ENCODE measurements at regions not wholly inside any gene's neighbourhood (a gene's known extent, or its start where the extent isn't known, plus 50 kb on each side); places are given as distances from the start of the nearest gene placed in this dataset.

- peak; percentile 48 for DNase-seq
- no peak overlapping the region for H4K8ac ChIP-seq (ENCODE audit: low read length)
Observed at GRCh38 chr1:55673416-55673815, 458.3 kb upstream of the USP24 start.

DNA sequence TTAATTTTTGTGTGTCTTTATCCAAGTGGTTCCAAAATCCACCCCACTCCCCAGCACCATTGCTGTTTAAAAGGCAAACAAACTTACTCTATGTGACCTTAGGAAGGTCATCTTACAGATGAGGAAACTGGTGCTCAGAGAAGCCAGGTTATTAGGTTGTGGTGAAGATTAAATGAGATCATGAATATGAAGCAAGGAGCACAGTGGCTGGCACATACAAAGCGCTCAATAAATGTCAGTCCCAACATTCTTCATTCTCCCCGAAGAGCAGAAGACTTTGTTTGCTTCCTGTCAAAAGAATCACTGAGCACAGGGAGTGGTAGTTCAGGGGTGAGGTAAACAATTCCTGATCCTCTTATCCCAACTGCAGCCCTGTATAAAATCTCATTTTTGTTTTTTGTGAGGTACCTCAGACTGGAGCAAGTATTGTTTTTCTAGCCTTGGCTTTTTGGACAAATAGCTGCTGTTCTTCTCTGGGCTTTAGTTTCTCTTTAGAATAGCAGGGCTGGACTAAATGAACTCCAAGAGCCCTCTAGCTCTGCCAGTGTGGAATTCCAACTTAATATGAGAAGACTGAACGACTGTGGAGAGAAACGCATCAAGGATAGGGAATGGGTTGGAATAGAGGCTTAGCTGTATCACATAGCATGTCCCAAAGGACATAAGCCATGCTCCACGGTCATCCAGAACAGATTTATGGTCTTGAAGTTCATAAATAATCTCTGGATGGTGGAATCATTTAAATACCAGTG lies 455.3 kb upstream of the USP24 start:
- Histone ChIP-seq H2AK5ac (ENCODE audit: low read length, severe bottlenecking) (no peak overlapping the region), H4K91ac (ENCODE audit: low read length) (no peak overlapping the region), H3K79me1 (replicated peaks; ENCODE audit: low read length, poor library complexity, severe bottlenecking) (no peaks in the 10 kb centered on the region), H3K9ac (ENCODE audit: low read length) (peak overlapping the region; percentile 72), H3K23ac (ENCODE audit: low read length in 2 of 2) (no peak overlapping the region), H3K9me3 (ENCODE audit: control insufficient read depth, low read length) (no peaks in the 10 kb centered on the region), H2BK120ac (ENCODE audit: low read depth, low read length) (no peak overlapping the region), H2BK12ac (ENCODE audit: low read length in 2 of 2) (no peak overlapping the region), H3K27me3 (ENCODE audit: control insufficient read depth in 1 of 2, insufficient read depth in 1 of 2, low read length in 2 of 2) (no peaks in the 10 kb centered on the region), H3K4me1 (ENCODE audit: control insufficient read depth, insufficient read depth, low read depth, low read length) (no peaks in the 10 kb centered on the region), H3K14ac (ENCODE audit: low read length in 2 of 2) (no peak overlapping the region), H3K36me3 (ENCODE audit: control insufficient read depth in 1 of 2, insufficient read depth in 2 of 2, low read depth in 1 of 2, low read length in 2 of 2) (no peaks in the 10 kb centered on the region), H2BK15ac (ENCODE audit: low read depth, poor library complexity, severe bottlenecking) (no peak overlapping the region), H3K18ac (ENCODE audit: low read depth in 1 of 2, low read length in 2 of 2) (no peak overlapping the region), H4K8ac (ENCODE audit: low read length) (no peak overlapping the region), H3K4me3 (ENCODE audit: insufficient read depth in 1 of 2, low read depth in 1 of 2, low read length in 2 of 2) (peak overlapping the region in 1 of 2 experiments; percentile 22), H2AFZ (ENCODE audit: low read depth, low read length) (no peak overlapping the region), H3K4me2 (ENCODE audit: low read length, poor library complexity, severe bottlenecking) (no peak overlapping the region), H3K27ac (ENCODE audit: low read length, poor library complexity, severe bottlenecking) (no peak overlapping the region), H3K4ac (ENCODE audit: low read depth in 1 of 2, low read length in 2 of 2) (no peak overlapping the region), H2BK5ac (ENCODE audit: low read depth, low read length, poor library complexity, severe bottlenecking) (no peak overlapping the region)
- peak; percentile 42 for DNase-seq
- 50% methylated on average over 4 of the region's 5 CpGs for WGBS

More at GRCh38 chr1:55673416-55673815, 458.3 kb upstream of the USP24 start:
- peak overlapping the region in 1 of 2 experiments; percentile 40 for H2BK12ac ChIP-seq (ENCODE audit: low read length in 2 of 2)
- 25% methylated on average over 1 of the region's 1 CpG for WGBS
- no peaks in the 10 kb centered on the region for H3K27me3 ChIP-seq (ENCODE audit: control insufficient read depth in 1 of 2, insufficient read depth in 1 of 2, low read length in 2 of 2)
- H2AK5ac ChIP-seq (ENCODE audit: low read length, severe bottlenecking) = no peak overlapping the region
- H3K9me3 ChIP-seq (ENCODE audit: control insufficient read depth, low read length) = peaks cover 3% of the 10 kb centered on the region
- no peaks in the 10 kb centered on the region for H3K4me1 ChIP-seq (ENCODE audit: control insufficient read depth, insufficient read depth, low read depth, low read length)
- H3K36me3 ChIP-seq (ENCODE audit: control insufficient read depth in 1 of 2, insufficient read depth in 2 of 2, low read depth in 1 of 2, low read length in 2 of 2) = no peaks in the 10 kb centered on the region
- H4K91ac ChIP-seq (ENCODE audit: low read length) = no peak overlapping the region
- H3K79me1 ChIP-seq (replicated peaks; ENCODE audit: low read length, poor library complexity, severe bottlenecking) = no peaks in the 10 kb centered on the region
- no peak overlapping the region for H3K23ac ChIP-seq (ENCODE audit: low read length in 2 of 2)
- no peak overlapping the region for H3K4me2 ChIP-seq (ENCODE audit: low read length, poor library complexity, severe bottlenecking)
- H3K18ac ChIP-seq (ENCODE audit: low read depth in 1 of 2, low read length in 2 of 2) = no peak overlapping the region
- H3K14ac ChIP-seq (ENCODE audit: low read length in 2 of 2) = no peak overlapping the region
- no peak overlapping the region for H2BK15ac ChIP-seq (ENCODE audit: low read depth, poor library complexity, severe bottlenecking)
- H2BK5ac ChIP-seq (ENCODE audit: low read depth, low read length, poor library complexity, severe bottlenecking) = no peak overlapping the region
- H3K27ac ChIP-seq (ENCODE audit: low read length, poor library complexity, severe bottlenecking) = no peak overlapping the region
- no peak overlapping the region for H2BK120ac ChIP-seq (ENCODE audit: low read depth, low read length)
- no peak overlapping the region for H2AFZ ChIP-seq (ENCODE audit: low read depth, low read length)
- H3K4ac ChIP-seq (ENCODE audit: low read depth in 1 of 2, low read length in 2 of 2) = peak overlapping the region in 1 of 2 experiments; percentile 8
- no peak overlapping the region for H3K4me3 ChIP-seq (ENCODE audit: insufficient read depth in 1 of 2, low read depth in 1 of 2, low read length in 2 of 2)
- H3K9ac ChIP-seq (ENCODE audit: low read length) = no peak overlapping the region

GRCh38 chr1:55669293-55669692 lies 454.1 kb upstream of the USP24 start:
- Histone ChIP-seq H3K4me3 (ENCODE audit: insufficient read depth in 1 of 2, low read depth in 1 of 2, low read length in 2 of 2) (no peak overlapping the region), H2BK12ac (ENCODE audit: low read length in 2 of 2) (no peak overlapping the region), H3K79me1 (replicated peaks; ENCODE audit: low read length, poor library complexity, severe bottlenecking) (no peaks in the 10 kb centered on the region), H3K4me1 (ENCODE audit: control insufficient read depth, insufficient read depth, low read depth, low read length) (no peaks in the 10 kb centered on the region), H2AK5ac (ENCODE audit: low read length, severe bottlenecking) (no peak overlapping the region), H3K36me3 (ENCODE audit: control insufficient read depth in 1 of 2, insufficient read depth in 2 of 2, low read depth in 1 of 2, low read length in 2 of 2) (no peaks in the 10 kb centered on the region), H3K27ac (ENCODE audit: low read length, poor library complexity, severe bottlenecking) (no peak overlapping the region), H3K18ac (ENCODE audit: low read depth in 1 of 2, low read length in 2 of 2) (no peak overlapping the region), H4K91ac (ENCODE audit: low read length) (no peak overlapping the region), H3K14ac (ENCODE audit: low read length in 2 of 2) (no peak overlapping the region), H3K9ac (ENCODE audit: low read length) (peak overlapping the region; percentile 72), H3K9me3 (ENCODE audit: control insufficient read depth, low read length) (no peaks in the 10 kb centered on the region), H2BK5ac (ENCODE audit: low read depth, low read length, poor library complexity, severe bottlenecking) (no peak overlapping the region), H4K8ac (ENCODE audit: low read length) (no peak overlapping the region), H3K27me3 (ENCODE audit: control insufficient read depth in 1 of 2, insufficient read depth in 1 of 2, low read length in 2 of 2) (no peaks in the 10 kb centered on the region), H2AFZ (ENCODE audit: low read depth, low read length) (no peak overlapping the region), H2BK15ac (ENCODE audit: low read depth, poor library complexity, severe bottlenecking) (no peak overlapping the region), H2BK120ac (ENCODE audit: low read depth, low read length) (no peak overlapping the region), H3K4me2 (ENCODE audit: low read length, poor library complexity, severe bottlenecking) (no peak overlapping the region), H3K23ac (ENCODE audit: low read length in 2 of 2) (no peak overlapping the region), H3K4ac (ENCODE audit: low read depth in 1 of 2, low read length in 2 of 2) (no peak overlapping the region)
- 67% methylated on average over 3 of the region's 3 CpGs for WGBS
- peak; percentile 30 for DNase-seq

DNA sequence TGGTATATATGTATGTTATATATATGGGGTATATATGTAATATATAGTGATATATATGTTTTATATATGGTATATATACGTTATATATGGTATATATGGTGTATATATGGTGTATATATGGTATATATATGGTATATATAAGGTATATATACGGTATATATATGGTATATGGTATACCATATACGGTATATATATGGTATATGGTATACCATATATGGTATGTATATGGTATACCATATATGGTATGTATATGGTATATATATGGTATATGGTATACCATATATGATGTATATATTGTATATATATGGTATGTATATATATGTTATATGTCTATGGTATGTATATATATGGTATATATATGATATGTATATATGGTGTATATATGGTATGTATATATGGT lies 447.7 kb upstream of the USP24 start:
- H3K4ac ChIP-seq (ENCODE audit: low read depth in 1 of 2, low read length in 2 of 2) = no peak overlapping the region
- no peak overlapping the region for H3K18ac ChIP-seq (ENCODE audit: low read depth in 1 of 2, low read length in 2 of 2)
- no peak overlapping the region for H2BK120ac ChIP-seq (ENCODE audit: low read depth, low read length)
- H2BK15ac ChIP-seq (ENCODE audit: low read depth, poor library complexity, severe bottlenecking) = no peak overlapping the region
- no peak overlapping the region for H2AFZ ChIP-seq (ENCODE audit: low read depth, low read length)
- H3K27ac ChIP-seq (ENCODE audit: low read length, poor library complexity, severe bottlenecking) = no peak overlapping the region
- H4K91ac ChIP-seq (ENCODE audit: low read length) = no peak overlapping the region
- H2BK12ac ChIP-seq (ENCODE audit: low read length in 2 of 2) = no peak overlapping the region
- H3K9ac ChIP-seq (ENCODE audit: low read length) = no peak overlapping the region
- H2BK5ac ChIP-seq (ENCODE audit: low read depth, low read length, poor library complexity, severe bottlenecking) = no peak overlapping the region
- H3K4me1 ChIP-seq (ENCODE audit: control insufficient read depth, insufficient read depth, low read depth, low read length) = no peaks in the 10 kb centered on the region
- no peaks in the 10 kb centered on the region for H3K36me3 ChIP-seq (ENCODE audit: control insufficient read depth in 1 of 2, insufficient read depth in 2 of 2, low read depth in 1 of 2, low read length in 2 of 2)
- H3K4me3 ChIP-seq (ENCODE audit: insufficient read depth in 1 of 2, low read depth in 1 of 2, low read length in 2 of 2) = no peak overlapping the region
- no peak overlapping the region for H3K23ac ChIP-seq (ENCODE audit: low read length in 2 of 2)
- H2AK5ac ChIP-seq (ENCODE audit: low read length, severe bottlenecking) = no peak overlapping the region
- DNase-seq = no peak
- WGBS = 77% methylated on average over 3 of the region's 3 CpGs
- no peak overlapping the region for H3K4me2 ChIP-seq (ENCODE audit: low read length, poor library complexity, severe bottlenecking)
- no peaks in the 10 kb centered on the region for H3K79me1 ChIP-seq (replicated peaks; ENCODE audit: low read length, poor library complexity, severe bottlenecking)
- H3K9me3 ChIP-seq (ENCODE audit: control insufficient read depth, low read length) = no peaks in the 10 kb centered on the region
- H3K27me3 ChIP-seq (ENCODE audit: control insufficient read depth in 1 of 2, insufficient read depth in 1 of 2, low read length in 2 of 2) = no peaks in the 10 kb centered on the region
- H3K14ac ChIP-seq (ENCODE audit: low read length in 2 of 2) = no peak overlapping the region
- no peak overlapping the region for H4K8ac ChIP-seq (ENCODE audit: low read length)
